Psoas muscle (tissue), 7 donors: ENCODE measurements at regions not wholly inside any gene's neighbourhood (a gene's known extent, or its start where the extent isn't known, plus 50 kb on each side); places are given as distances from the start of the nearest gene placed in this dataset.

Experiments
- ATAC-seq, 4 donors: fragments of 200-7000 bp; cut with Tn5 transposase; one replicate each; pipeline ENCODE4 v1.9.1; 2020; ENCODE audit warnings: moderate library complexity in 3 of 4, mild to moderate bottlenecking in 2 of 4
- DNase-seq, 2 donors: peaks; one replicate each; pipeline ENCODE4 v3.0.0-alpha.2; 2020
- H3K27ac ChIP-seq: fragments of 200-600 bp; one replicate; pipeline ENCODE4 v1.8.0; 2022
- H3K27me3 ChIP-seq, 3 donors: fragments of 200-600 bp in 1 of 3; one replicate each; pipeline versions ENCODE4 v1.6.1 to v1.8.0; 2013 to 2022; ENCODE audit warnings: low read length in 2 of 3, mild to moderate bottlenecking in 2 of 3, moderate library complexity in 1 of 3; ENCODE audit not compliant: insufficient read depth in 3 of 3
- H3K36me3 ChIP-seq, 2 donors: fragments of 200-600 bp in 1 of 2; one replicate each; pipeline versions ENCODE4 v1.6.1 to v1.8.0; 2013 to 2022; ENCODE audit warnings: low read depth in 1 of 2, mild to moderate bottlenecking in 1 of 2, moderate library complexity in 1 of 2; ENCODE audit not compliant: insufficient read depth in 1 of 2
- H3K4me1 ChIP-seq: fragments of 200-600 bp; one replicate; pipeline ENCODE4 v1.8.0; 2022
- H3K4me3 ChIP-seq: fragments of 200-600 bp; one replicate; pipeline ENCODE4 v1.8.0; 2022; ENCODE audit warnings: mild to moderate bottlenecking
- H3K9me3 ChIP-seq: fragments of 200-600 bp; one replicate; pipeline ENCODE4 v1.8.0; 2022
- CTCF ChIP-seq: fragments of 200-600 bp; IDR thresholded peaks from one replicate; pipeline ENCODE4 v1.8.0; 2022; ENCODE audit warnings: antibody characterized with exemption
- WGBS, 3 donors: extraction: QIAGEN DNeasy Blood & Tissue Kit; methylation state at CpG; one replicate each; pipeline versions ENCODE4 v1.1.6 to v1.1.7; 2013; 5-methylcytosine and 5-hydroxymethylcytosine counted together
- intact Hi-C, 2 donors: fragments of 100-400 bp; cut with DNase I; formaldehyde crosslinking; loops; one replicate each; pipeline versions ENCODE4 v1.11.0 to v1.14.2; 2022
- donor health status: healthy with polysubstance abuse.
- donor health status: DM: no; HTN: no; CAD: no; lungs with moderate emphysema.
- donor health status: Bipolar disorder and iron deficiency.
- donor health status: healthy.
- donor health status: DM: yes; HTN: yes; CAD: no.
- donor health status: DM: no; HTN: no; CAD: no.
- donor health status: DM: yes; HTN: yes; CAD: no.

- H3K9me3 ChIP-seq = no peaks in the 10 kb centered on the region
- intact Hi-C loops = no loop called here
- DNase-seq (no peak), ATAC-seq (no peak)
- no peaks in the 10 kb centered on the region for H3K4me1 ChIP-seq
- no peak overlapping the region for H3K27ac ChIP-seq
- TF ChIP-seq CTCF = no peak
- H3K27me3 ChIP-seq = no peaks in the 10 kb centered on the region
- 92 to 94% (median 92%) methylated on average over 6 of the region's 6 CpGs for WGBS, 3 donors
- H3K4me3 ChIP-seq = no peak overlapping the region
- H3K36me3 ChIP-seq = no peaks in the 10 kb centered on the region
These were observed 188.4 kb upstream of the HES1 start for GRCh38 chr3:193947596-193947995.

GRCh38 chr3:193948459-193948858 lies 187.5 kb upstream of the HES1 start:
- Histone ChIP-seq H3K36me3 (no peaks in the 10 kb centered on the region), H3K4me3 (no peak overlapping the region), H3K9me3 (no peaks in the 10 kb centered on the region), H3K27me3 (no peaks in the 10 kb centered on the region), H3K27ac (no peak overlapping the region), H3K4me1 (no peaks in the 10 kb centered on the region)
- 60 to 75% (median 63%) methylated on average over 3 of the region's 3 CpGs for WGBS, 3 donors
- TF ChIP-seq CTCF = no peak
- intact Hi-C loops = no loop called here
- DNase-seq = no peak
- no peak for ATAC-seq

GRCh38 chr3:193951859-193952258 lies 184.1 kb upstream of the HES1 start:
- no peak overlapping the region for H3K4me3 ChIP-seq
- no peak overlapping the region for H3K27ac ChIP-seq
- no peak for TF ChIP-seq CTCF
- no peaks in the 10 kb centered on the region for H3K27me3 ChIP-seq
- no peaks in the 10 kb centered on the region for H3K4me1 ChIP-seq
- H3K36me3 ChIP-seq = no peaks in the 10 kb centered on the region
- intact Hi-C loops = no loop called here
- 91 to 95% (median 94%) methylated on average over 1 of the region's 1 CpG for WGBS, 3 donors
- ATAC-seq = no peak
- peaks cover 15% of the 10 kb centered on the region for H3K9me3 ChIP-seq
- no peak for DNase-seq

- Histone ChIP-seq H3K27me3 (no peaks in the 10 kb centered on the region), H3K4me3 (no peak overlapping the region), H3K36me3 (no peaks in the 10 kb centered on the region), H3K27ac (no peak overlapping the region), H3K4me1 (no peaks in the 10 kb centered on the region), H3K9me3 (peaks cover 15% of the 10 kb centered on the region)
- intact Hi-C loops = no loop called here
- no peak for ATAC-seq
- no peak for DNase-seq
- no peak for TF ChIP-seq CTCF
These were observed 181.2 kb upstream of the HES1 start for GRCh38 chr3:193954752-193955151.

- no peaks in the 10 kb centered on the region for H3K27me3 ChIP-seq
- DNase-seq = no peak
- H3K4me3 ChIP-seq = no peak overlapping the region
- peaks cover 15% of the 10 kb centered on the region for H3K9me3 ChIP-seq
- 97 to 99% (median 98%) methylated on average over 7 of the region's 7 CpGs for WGBS, 3 donors
- H3K4me1 ChIP-seq = no peaks in the 10 kb centered on the region
- H3K36me3 ChIP-seq = no peaks in the 10 kb centered on the region
- no peak for TF ChIP-seq CTCF
- H3K27ac ChIP-seq = no peak overlapping the region
- no peak for ATAC-seq
- intact Hi-C loops = no loop called here
These were observed 180.2 kb upstream of the HES1 start for GRCh38 chr3:193955719-193956118.
